LNCaP clone FGC (cell line): ENCODE measurements at regions not wholly inside any gene's neighbourhood (a gene's known extent, or its start where the extent isn't known, plus 50 kb on each side); places are given as distances from the start of the nearest gene placed in this dataset.
"Not testable (repeated sequence)": the region's sequence is repeated elsewhere in the genome, so short reads cannot be mapped to it uniquely, and the experiment has no call there.

ENCODE experiments used
- DNase-seq: peaks from one replicate; pipeline ENCODE4 v3.0.0-alpha.2; 2011; ENCODE audit warnings: low read depth
- H3K4me3 ChIP-seq: 2 replicates; pipeline ENCODE4 v1.5.1; 2011; ENCODE audit warnings: mild to moderate bottlenecking, low read depth, low read length, control low read depth
- CTCF ChIP-seq: IDR thresholded peaks from 2 replicates; pipeline ENCODE4 v1.5.1; 2012; ENCODE audit warnings: mild to moderate bottlenecking; ENCODE audit not compliant: control insufficient read depth, insufficient read depth; ENCODE audit errors: extremely low read depth

GRCh38 chr11:24206511-24206910, 290.3 kb upstream of the LUZP2 start:
- no peak for DNase-seq
- TF ChIP-seq CTCF, result no peak
- no peak overlapping the region for H3K4me3 ChIP-seq

- TF ChIP-seq CTCF, result no peak
- no peak overlapping the region for H3K4me3 ChIP-seq
Observed at GRCh38 chr11:24216488-24216887, 280.4 kb upstream of the LUZP2 start.

GRCh38 chr11:24217319-24217718, 279.5 kb upstream of the LUZP2 start:
- not testable (repeated sequence) for DNase-seq, H3K4me3 ChIP-seq

More at GRCh38 chr11:24216488-24216887, 280.4 kb upstream of the LUZP2 start:
- no peak for DNase-seq

DNA sequence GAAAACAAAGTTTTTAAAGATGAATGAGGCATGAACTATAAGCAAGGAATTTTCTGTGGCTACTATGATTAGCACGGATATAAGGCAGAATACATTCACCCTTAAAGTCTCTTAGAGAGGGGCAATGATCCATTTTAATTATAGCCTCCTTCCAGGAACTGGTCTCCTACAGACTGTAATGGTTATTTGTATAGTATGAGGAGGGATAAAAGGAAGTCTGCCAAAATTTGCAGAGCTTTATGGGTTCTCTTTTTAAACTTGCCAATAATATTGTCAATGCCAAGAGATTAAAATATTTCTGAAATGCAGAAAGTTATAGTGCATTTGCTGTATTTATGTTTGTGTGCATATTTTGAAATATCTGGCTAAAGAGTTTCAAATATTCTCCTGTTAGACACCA, 271.4 kb upstream of the LUZP2 start:
- no peak overlapping the region for H3K4me3 ChIP-seq
- TF ChIP-seq CTCF, result no peak
- DNase-seq, result peak; percentile 6

DNA sequence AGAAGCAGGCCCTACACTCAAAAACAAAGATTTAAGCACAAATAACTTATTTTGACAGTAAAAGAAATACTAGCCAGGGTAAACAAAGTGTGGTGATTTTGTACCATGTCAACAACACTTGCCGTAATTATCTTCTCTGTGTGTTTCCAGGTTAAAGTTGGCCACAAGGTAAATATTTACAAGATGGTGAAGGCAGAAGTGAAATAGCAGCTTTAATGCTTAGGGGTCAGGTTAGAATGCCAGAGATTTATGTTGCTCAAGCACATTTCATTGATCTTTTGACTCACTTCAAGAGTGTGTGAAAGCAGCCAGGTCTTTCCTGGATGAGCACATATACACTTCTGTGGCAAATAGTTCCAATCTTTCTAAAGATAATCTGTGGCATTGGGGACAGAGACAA, 270.2 kb upstream of the LUZP2 start:
- H3K4me3 ChIP-seq, result no peak overlapping the region
- DNase-seq, result peak; percentile 7
- TF ChIP-seq CTCF, result no peak

GRCh38 chr11:24233041-24233440, 263.8 kb upstream of the LUZP2 start:
- H3K4me3 ChIP-seq, result no peak overlapping the region
- no peak for TF ChIP-seq CTCF
- DNase-seq, result no peak

DNA sequence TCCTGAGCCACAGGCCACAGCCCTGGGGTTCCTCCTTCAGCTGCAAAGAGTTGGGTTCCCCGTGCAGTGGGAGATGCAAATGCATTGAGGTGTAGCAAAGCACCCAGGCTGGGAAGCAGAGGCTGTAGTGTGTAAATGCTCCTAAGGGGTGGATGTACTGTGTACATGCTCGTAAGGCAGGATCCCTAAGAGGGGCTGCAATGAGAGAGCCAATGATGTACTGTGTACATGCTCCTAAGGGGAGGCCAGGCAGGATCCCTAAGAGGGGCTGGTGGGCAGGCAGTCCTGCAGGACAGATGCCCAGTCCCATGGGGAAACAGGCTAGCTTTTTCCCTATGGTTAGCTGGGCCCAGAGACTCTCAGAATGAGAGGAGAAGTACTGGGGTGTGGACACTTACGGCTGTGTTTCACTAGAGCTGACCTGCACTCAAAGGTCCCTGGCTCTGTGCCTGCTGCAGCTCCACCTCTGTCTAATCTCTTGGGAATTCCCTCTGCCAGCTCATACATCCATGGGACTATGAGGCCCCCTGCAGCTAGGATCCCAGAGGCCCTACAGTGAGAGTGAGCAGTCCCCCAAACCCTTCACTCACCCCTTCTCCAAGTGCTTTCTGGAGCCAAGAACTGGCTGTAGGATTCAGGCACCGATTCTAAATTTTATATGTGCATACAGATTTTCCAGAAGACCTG, 261.9 kb upstream of the LUZP2 start:
- no peak for TF ChIP-seq CTCF
- no peak overlapping the region for H3K4me3 ChIP-seq
- peak; percentile 6 for DNase-seq
